SJSA1 (cell line): ENCODE measurements at regions not wholly inside any gene's neighbourhood (a gene's known extent, or its start where the extent isn't known, plus 50 kb on each side); places are given as distances from the start of the nearest gene placed in this dataset.
"Not testable (repeated sequence)": the region's sequence is repeated elsewhere in the genome, so short reads cannot be mapped to it uniquely, and the experiment has no call there.

Source experiments
- DNase-seq, 2 experiments: peaks; one replicate each; pipeline ENCODE4 v3.0.0-alpha.2; 2015 to 2020; ENCODE audit warnings: low spot score in 2 of 2, low read depth in 1 of 2
- H3K27ac ChIP-seq: fragments of 250-450 bp; sonication (Bioruptor Pico); 2 replicates; pipeline ENCODE4 v1.5.1; 2020; ENCODE audit warnings: mild to moderate bottlenecking, moderate library complexity
- H3K27me3 ChIP-seq: fragments of 250-450 bp; sonication (Bioruptor Pico); replicated peaks from 2 replicates; pipeline ENCODE4 v1.5.1; 2020; ENCODE audit warnings: mild to moderate bottlenecking, moderate library complexity
- H3K36me3 ChIP-seq: fragments of 250-450 bp; sonication (Bioruptor Pico); 2 replicates; pipeline ENCODE4 v1.5.1; 2020; ENCODE audit warnings: mild to moderate bottlenecking
- H3K4me1 ChIP-seq: fragments of 250-450 bp; sonication (Bioruptor Pico); replicated peaks from 2 replicates; pipeline ENCODE4 v1.6.1; 2021; ENCODE audit warnings: mild to moderate bottlenecking
- H3K4me3 ChIP-seq: fragments of 250-450 bp; sonication (Bioruptor Pico); 2 replicates; pipeline ENCODE4 v1.5.1; 2020; ENCODE audit warnings: mild to moderate bottlenecking
- H3K9me3 ChIP-seq: fragments of 250-450 bp; sonication (Bioruptor Pico); replicated peaks from 2 replicates; pipeline ENCODE4 v1.5.1; 2020; ENCODE audit warnings: mild to moderate bottlenecking

DNA sequence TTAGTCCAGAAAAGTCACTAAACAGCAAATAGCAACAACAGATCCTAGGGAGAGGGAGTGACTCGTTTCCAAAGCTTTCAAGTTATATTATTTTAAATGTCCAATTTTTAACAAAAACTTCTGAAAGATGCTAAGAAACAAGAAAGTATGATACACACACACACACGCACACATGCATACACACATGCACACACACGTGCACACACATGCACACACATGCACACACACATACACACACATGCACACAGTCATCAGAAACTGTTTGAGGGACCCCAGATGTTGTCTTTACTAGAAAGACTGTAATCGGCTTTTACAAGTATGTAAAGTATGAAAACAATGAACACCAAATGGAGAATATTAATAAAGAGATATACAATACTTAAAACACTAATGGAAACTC is 825.4 kb downstream of the UQCRFS1 start:
- Histone ChIP-seq H3K27me3 (no peaks in the 10 kb centered on the region), H3K36me3 (no peaks in the 10 kb centered on the region), H3K9me3 (no peaks in the 10 kb centered on the region; the same call in 1 of the 2 replicates), H3K27ac (no peak overlapping the region), H3K4me1 (no peaks in the 10 kb centered on the region), H3K4me3 (no peak overlapping the region)
- DNase-seq, result no peak

GRCh38 chr19:28386470-28386869 is 826.5 kb downstream of the UQCRFS1 start:
- Histone ChIP-seq H3K9me3 (no peaks in the 10 kb centered on the region; the same call in 1 of the 2 replicates), H3K27me3 (no peaks in the 10 kb centered on the region), H3K4me3 (no peak overlapping the region), H3K36me3 (no peaks in the 10 kb centered on the region), H3K27ac (no peak overlapping the region), H3K4me1 (no peaks in the 10 kb centered on the region)
- no peak for DNase-seq

- no peaks in the 10 kb centered on the region for H3K27me3 ChIP-seq
- no peak overlapping the region for H3K4me3 ChIP-seq
- no peaks in the 10 kb centered on the region for H3K36me3 ChIP-seq
- H3K9me3 ChIP-seq, result no peaks in the 10 kb centered on the region; the same call in 1 of the 2 replicates
- no peak for DNase-seq
- H3K4me1 ChIP-seq, result no peaks in the 10 kb centered on the region
- H3K27ac ChIP-seq, result no peak overlapping the region
Measured at GRCh38 chr19:28386066-28386465, 826.9 kb downstream of the UQCRFS1 start.

DNA sequence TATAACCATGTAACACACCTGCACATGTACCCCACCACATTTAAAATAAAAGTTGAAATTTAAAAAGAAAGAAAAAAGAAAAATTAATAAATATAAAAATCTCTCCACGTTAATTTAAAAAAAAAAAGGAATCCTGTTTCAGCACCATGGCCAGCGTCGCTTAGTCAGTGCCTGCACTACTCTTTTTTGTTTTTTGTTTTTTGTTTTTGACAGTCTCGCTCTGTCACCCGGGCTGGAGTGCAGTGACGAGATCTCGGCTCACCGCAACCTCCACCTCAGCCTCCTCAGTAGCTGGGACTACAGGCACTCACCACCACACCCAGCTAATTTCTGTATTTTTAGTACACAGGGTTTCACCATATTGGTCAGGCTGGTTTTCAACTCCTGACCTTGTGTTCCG is 835.9 kb downstream of the UQCRFS1 start:
- Histone ChIP-seq H3K9me3 (no peaks in the 10 kb centered on the region), H3K27me3 (no peaks in the 10 kb centered on the region), H3K36me3 (no peaks in the 10 kb centered on the region), H3K4me3 (no peak overlapping the region), H3K27ac (no peak overlapping the region), H3K4me1 (no peaks in the 10 kb centered on the region)
- DNase-seq, result no peak

DNA sequence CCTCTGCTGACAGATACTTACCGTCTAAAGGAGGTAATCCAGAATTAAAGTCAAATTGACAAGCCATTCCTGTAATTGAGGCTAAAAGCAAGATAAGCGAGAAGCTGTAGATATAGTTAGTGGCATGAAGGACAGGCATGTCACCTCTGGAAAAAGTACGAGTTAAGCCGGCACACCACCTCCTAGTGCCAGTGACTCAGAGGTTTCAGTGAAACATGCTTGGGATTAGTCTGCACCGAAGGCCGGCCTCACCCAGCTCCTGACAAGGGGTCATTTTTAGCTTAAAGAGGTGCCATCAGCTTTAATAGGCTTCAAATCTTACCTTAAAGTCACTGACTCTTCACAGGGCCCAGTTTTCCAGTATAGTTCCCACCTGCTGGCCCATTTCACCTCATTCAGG is 838.0 kb downstream of the UQCRFS1 start:
- Histone ChIP-seq H3K4me3 (no peak overlapping the region), H3K9me3 (peaks cover 2% of the 10 kb centered on the region; the same call in 1 of the 2 replicates), H3K36me3 (no peaks in the 10 kb centered on the region), H3K4me1 (no peaks in the 10 kb centered on the region), H3K27me3 (no peaks in the 10 kb centered on the region), H3K27ac (no peak overlapping the region)
- DNase-seq, result no peak

DNA sequence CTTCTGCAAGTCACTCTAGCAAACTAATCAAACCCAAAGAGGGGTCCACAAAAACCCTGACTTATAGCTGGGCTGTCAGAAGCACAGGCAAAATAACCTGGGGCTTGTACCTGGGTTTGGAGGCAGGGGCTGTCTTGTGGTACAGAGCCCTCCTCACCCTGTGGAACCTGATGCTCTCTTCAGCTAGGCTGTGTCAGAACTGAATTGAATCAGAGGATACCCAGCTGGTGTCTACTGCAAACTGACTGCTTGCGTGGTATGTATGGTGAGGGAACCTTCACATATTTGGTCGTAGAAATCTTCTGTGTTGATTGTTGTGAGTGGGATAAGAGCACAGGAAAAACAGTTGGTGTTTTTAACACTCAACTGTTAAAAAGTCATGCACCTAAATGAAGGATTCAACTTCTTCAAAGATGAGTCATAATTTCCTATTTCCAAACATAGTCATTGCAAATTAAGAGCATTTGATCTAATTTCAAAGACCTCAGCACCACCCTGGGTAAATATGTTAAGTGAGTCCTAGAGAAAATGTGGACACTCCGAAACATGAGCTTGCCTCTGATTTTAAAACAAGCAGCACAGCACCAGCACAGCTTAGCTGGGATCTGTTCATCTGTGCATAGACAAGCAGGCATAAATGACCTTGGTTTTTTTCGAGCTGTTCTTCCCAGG is 840.2 kb downstream of the UQCRFS1 start:
- no peaks in the 10 kb centered on the region for H3K36me3 ChIP-seq
- DNase-seq, result no peak

DNA sequence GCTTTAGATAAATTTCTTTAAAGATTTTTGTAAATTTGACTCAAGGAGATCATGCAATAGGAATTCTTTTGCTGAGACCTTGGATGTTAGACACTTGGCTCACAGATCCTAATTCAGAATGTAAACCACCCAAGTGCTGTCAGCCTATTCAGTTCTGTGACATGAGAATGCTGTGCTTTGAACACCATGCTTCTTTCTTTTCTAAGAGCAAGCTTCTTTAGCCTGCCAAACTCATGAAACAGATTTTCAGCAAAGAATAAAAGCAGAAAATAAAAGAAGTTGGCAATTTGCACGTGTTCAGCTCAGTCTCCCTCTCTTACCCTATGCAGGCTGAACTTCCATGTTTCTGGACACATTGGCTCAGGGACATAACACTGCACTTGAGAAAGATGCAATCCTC is 845.8 kb downstream of the UQCRFS1 start:
- H3K27me3 ChIP-seq, result no peaks in the 10 kb centered on the region
- no peaks in the 10 kb centered on the region for H3K36me3 ChIP-seq
- H3K4me3 ChIP-seq, result no peak overlapping the region
- no peak overlapping the region for H3K27ac ChIP-seq
- no peak for DNase-seq
- peaks cover 2% of the 10 kb centered on the region; the same call in 1 of the 2 replicates for H3K9me3 ChIP-seq
- H3K4me1 ChIP-seq, result no peaks in the 10 kb centered on the region

More for the DNA sequence above, 840.2 kb downstream of the UQCRFS1 start:
- Histone ChIP-seq H3K27ac (no peak overlapping the region), H3K9me3 (peaks cover 2% of the 10 kb centered on the region; the same call in 1 of the 2 replicates), H3K4me1 (no peaks in the 10 kb centered on the region), H3K4me3 (no peak overlapping the region), H3K27me3 (no peaks in the 10 kb centered on the region)

DNA sequence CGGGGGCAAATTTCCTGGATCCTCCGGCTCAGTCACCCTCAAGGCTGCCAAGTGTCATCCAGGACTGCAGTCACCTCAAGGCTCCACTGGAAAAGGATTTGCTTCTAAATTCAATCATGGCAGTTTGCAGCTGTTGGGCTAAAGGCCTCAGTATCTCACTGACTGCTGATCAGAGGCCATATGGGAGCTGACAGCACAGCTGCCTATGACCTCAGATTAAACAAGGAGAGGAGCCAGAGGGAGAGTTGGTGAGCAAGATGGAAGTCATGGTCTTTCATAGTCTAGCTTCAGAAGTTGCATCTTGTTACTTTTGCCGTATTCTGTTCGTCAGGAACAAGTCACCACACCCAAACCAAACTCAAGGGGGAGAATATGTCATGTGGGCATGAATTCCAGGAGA is 849.7 kb downstream of the UQCRFS1 start:
- Histone ChIP-seq H3K27ac (no peak overlapping the region), H3K4me1 (no peaks in the 10 kb centered on the region), H3K27me3 (no peaks in the 10 kb centered on the region), H3K4me3 (no peak overlapping the region), H3K36me3 (no peaks in the 10 kb centered on the region), H3K9me3 (no peaks in the 10 kb centered on the region)
- no peak for DNase-seq

- no peaks in the 10 kb centered on the region for H3K36me3 ChIP-seq
- no peak for DNase-seq
Measured at GRCh38 chr19:28359431-28360414, 853.2 kb downstream of the UQCRFS1 start.

GRCh38 chr19:28358633-28359032 is 854.3 kb downstream of the UQCRFS1 start:
- H3K36me3 ChIP-seq, result no peaks in the 10 kb centered on the region
- no peak for DNase-seq
- H3K27me3 ChIP-seq, result no peaks in the 10 kb centered on the region
- H3K4me3 ChIP-seq, result no peak overlapping the region
- no peak overlapping the region for H3K27ac ChIP-seq
- H3K9me3 ChIP-seq, result no peaks in the 10 kb centered on the region
- no peaks in the 10 kb centered on the region for H3K4me1 ChIP-seq

More at GRCh38 chr19:28359431-28360414, 853.2 kb downstream of the UQCRFS1 start:
- H3K4me1 ChIP-seq, result no peaks in the 10 kb centered on the region
- H3K27ac ChIP-seq, result no peak overlapping the region
- no peak overlapping the region for H3K4me3 ChIP-seq
- no peaks in the 10 kb centered on the region for H3K9me3 ChIP-seq
- no peaks in the 10 kb centered on the region for H3K27me3 ChIP-seq

GRCh38 chr19:28351761-28352160 is 861.2 kb downstream of the UQCRFS1 start:
- Histone ChIP-seq H3K4me3 (no peak overlapping the region), H3K36me3 (no peaks in the 10 kb centered on the region), H3K27me3 (no peaks in the 10 kb centered on the region), H3K27ac (no peak overlapping the region), H3K9me3 (no peaks in the 10 kb centered on the region; the same call in 1 of the 2 replicates), H3K4me1 (no peaks in the 10 kb centered on the region)
- no peak for DNase-seq

DNA sequence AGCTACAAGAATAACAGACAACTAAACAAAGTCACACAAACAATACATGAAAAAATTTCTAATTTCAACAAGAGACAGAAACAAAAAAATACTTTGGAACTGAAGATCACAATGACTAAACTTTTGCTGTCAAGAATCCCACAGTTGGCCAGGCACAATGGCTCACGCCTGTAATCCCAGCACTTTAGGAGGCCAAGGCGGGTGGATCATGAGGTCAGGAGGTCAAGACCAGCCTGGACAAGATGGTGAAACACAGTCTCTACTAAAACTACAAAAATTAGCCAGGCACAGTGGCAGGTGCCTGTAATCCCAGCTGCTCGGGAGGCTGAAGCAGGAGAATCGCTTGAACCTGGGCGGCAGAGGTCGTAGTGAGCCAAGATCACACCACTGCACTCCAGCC is 861.6 kb downstream of the UQCRFS1 start:
- H3K27ac ChIP-seq, H3K4me1 ChIP-seq: not testable (repeated sequence)

DNA sequence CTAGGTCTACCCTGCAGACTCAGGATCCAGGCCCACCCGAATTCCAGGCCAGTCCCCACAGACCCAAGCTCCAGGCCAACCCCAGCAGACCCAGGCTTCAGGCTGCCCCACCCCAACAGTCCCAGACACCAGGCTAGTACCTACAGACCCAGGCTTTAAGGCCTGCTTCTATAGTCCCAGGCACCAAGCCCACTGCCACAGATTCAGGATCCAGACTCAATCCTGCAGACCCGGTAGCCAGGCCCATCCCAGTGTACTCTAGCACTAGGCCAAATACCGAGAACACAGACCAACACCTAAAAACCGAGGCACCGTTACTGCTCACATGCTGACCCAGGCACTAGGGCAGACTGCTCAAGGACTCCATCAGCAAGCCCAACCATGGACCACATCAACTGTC is 862.3 kb downstream of the UQCRFS1 start:
- H3K9me3 ChIP-seq, result no peaks in the 10 kb centered on the region; the same call in 1 of the 2 replicates
- no peaks in the 10 kb centered on the region for H3K36me3 ChIP-seq
- H3K27me3 ChIP-seq, result no peaks in the 10 kb centered on the region
- no peak overlapping the region for H3K27ac ChIP-seq
- no peaks in the 10 kb centered on the region for H3K4me1 ChIP-seq
- no peak for DNase-seq
- no peak overlapping the region for H3K4me3 ChIP-seq

More for the DNA sequence above, 861.6 kb downstream of the UQCRFS1 start:
- not testable (repeated sequence) for H3K9me3 ChIP-seq, H3K36me3 ChIP-seq, H3K27me3 ChIP-seq, DNase-seq, H3K4me3 ChIP-seq

- Histone ChIP-seq H3K27me3 (no peaks in the 10 kb centered on the region), H3K36me3 (no peaks in the 10 kb centered on the region), H3K27ac (no peak overlapping the region), H3K9me3 (no peaks in the 10 kb centered on the region; the same call in 1 of the 2 replicates), H3K4me1 (no peaks in the 10 kb centered on the region), H3K4me3 (no peak overlapping the region)
- no peak for DNase-seq
Measured at GRCh38 chr19:28350037-28350436, 862.9 kb downstream of the UQCRFS1 start.
